Left ventricle myocardium inferior (tissue), 1 donor: ENCODE measurements at regions not wholly inside any gene's neighbourhood (a gene's known extent, or its start where the extent isn't known, plus 50 kb on each side); places are given as distances from the start of the nearest gene placed in this dataset.

Experiments
- DNase-seq: peaks from one replicate; pipeline ENCODE4 v3.0.0-alpha.2; 2020
- H3K27ac ChIP-seq: fragments of 200-600 bp; replicated peaks from 2 replicates; pipeline ENCODE4 v1.8.0; 2021
- H3K27me3 ChIP-seq: fragments of 200-600 bp; 2 replicates; pipeline ENCODE4 v1.8.0; 2021; ENCODE audit warnings: low read depth
- H3K36me3 ChIP-seq: fragments of 200-600 bp; 2 replicates; pipeline ENCODE4 v1.8.0; 2021
- H3K4me1 ChIP-seq: fragments of 200-600 bp; 2 replicates; pipeline ENCODE4 v1.8.0; 2021
- H3K4me3 ChIP-seq: fragments of 200-600 bp; 2 replicates; pipeline ENCODE4 v1.8.0; 2021; ENCODE audit warnings: mild to moderate bottlenecking, moderate library complexity
- H3K9me3 ChIP-seq: fragments of 200-600 bp; replicated peaks from 2 replicates; pipeline ENCODE4 v1.8.0; 2021
- intact Hi-C: fragments of 100-400 bp; cut with micrococcal nuclease; formaldehyde crosslinking; loops from one replicate; pipeline ENCODE4 v1.11.0; 2022
- TF ChIP-seq, protein P1 (sequence below): fragments of 200-600 bp; IDR thresholded peaks from 2 replicates; pipeline ENCODE4 v1.8.0; 2021; ENCODE audit warnings: antibody characterized with exemption, mild to moderate bottlenecking, borderline replicate concordance
- donor health status: DM: no; HTN: yes; CAD: no; lungs with severe emphysema.

DNA sequence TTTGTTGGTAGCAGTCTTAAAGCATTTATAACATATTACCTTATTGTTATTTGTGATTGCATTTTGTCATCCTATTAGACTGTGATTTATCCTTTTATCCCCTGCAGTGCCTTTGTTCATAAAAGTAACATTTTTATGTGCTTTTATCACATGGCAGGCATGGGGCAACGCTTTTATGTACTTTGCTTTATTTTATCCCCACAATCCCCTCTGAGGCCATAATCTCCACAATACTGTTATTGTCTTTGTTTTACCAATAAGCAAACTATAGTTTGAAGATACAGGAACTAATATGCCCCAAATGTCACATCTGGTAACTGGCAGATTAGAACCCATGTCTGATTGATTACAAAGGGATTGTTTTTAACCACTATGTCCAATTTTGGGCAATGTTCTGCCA is 613.5 kb downstream of the REEP3 start:
- Histone ChIP-seq H3K9me3 (no peaks in the 10 kb centered on the region), H3K4me1 (no peaks in the 10 kb centered on the region), H3K36me3 (no peaks in the 10 kb centered on the region), H3K27me3 (no peaks in the 10 kb centered on the region), H3K27ac (no peak overlapping the region), H3K4me3 (no peak overlapping the region)
- intact Hi-C loops = no loop called here
- no peak for DNase-seq
- TF ChIP-seq, protein P1, sequence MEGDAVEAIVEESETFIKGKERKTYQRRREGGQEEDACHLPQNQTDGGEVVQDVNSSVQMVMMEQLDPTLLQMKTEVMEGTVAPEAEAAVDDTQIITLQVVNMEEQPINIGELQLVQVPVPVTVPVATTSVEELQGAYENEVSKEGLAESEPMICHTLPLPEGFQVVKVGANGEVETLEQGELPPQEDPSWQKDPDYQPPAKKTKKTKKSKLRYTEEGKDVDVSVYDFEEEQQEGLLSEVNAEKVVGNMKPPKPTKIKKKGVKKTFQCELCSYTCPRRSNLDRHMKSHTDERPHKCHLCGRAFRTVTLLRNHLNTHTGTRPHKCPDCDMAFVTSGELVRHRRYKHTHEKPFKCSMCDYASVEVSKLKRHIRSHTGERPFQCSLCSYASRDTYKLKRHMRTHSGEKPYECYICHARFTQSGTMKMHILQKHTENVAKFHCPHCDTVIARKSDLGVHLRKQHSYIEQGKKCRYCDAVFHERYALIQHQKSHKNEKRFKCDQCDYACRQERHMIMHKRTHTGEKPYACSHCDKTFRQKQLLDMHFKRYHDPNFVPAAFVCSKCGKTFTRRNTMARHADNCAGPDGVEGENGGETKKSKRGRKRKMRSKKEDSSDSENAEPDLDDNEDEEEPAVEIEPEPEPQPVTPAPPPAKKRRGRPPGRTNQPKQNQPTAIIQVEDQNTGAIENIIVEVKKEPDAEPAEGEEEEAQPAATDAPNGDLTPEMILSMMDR = no peak

DNA sequence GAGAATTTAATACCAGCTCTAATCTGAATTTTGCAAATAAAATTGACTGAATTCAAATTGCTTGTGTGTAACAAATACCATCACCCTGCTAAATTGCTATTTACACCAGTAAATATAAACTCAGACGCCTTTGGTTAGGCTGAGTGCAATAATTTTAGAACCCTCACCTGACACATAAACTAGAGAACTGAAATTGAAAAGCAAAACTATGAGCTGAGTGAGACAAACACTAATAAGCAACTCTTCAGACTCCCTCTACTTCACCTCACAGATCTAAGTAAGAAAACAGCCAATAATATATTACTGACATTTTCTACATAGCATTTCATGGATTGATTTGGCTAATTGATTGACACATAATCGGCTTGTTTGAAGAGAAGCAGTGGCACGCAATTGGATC is 621.2 kb downstream of the REEP3 start:
- no peaks in the 10 kb centered on the region for H3K27me3 ChIP-seq
- intact Hi-C loops = no loop called here
- H3K27ac ChIP-seq = no peak overlapping the region
- H3K36me3 ChIP-seq = no peaks in the 10 kb centered on the region
- TF ChIP-seq, protein P1 = no peak
- no peaks in the 10 kb centered on the region for H3K4me1 ChIP-seq
- peaks cover 6% of the 10 kb centered on the region for H3K9me3 ChIP-seq
- DNase-seq = no peak
- H3K4me3 ChIP-seq = no peak overlapping the region

DNA sequence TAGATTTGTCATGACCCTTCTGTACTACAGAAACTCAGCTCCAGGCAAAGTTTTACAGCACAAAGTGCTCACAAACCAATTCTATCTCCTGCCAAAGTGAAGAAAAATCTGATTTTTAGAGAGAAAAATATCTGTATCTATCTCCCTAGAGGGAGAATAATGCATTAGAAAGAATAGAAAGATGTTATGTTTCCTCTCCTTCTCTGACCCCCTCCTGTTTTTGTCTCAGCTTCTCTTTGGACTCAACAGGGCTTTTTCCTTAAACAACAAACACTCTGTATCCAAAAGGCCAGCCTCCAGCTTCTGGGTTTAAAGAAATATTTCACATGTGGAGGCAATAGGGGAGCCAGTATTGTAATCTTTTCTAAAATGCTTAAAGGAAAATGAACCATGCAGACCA is 627.4 kb downstream of the REEP3 start:
- TF ChIP-seq, protein P1 = no peak
- intact Hi-C loops = no loop called here
- Histone ChIP-seq H3K27ac (no peak overlapping the region), H3K9me3 (peaks cover 10% of the 10 kb centered on the region), H3K4me3 (no peak overlapping the region), H3K27me3 (no peaks in the 10 kb centered on the region), H3K36me3 (no peaks in the 10 kb centered on the region), H3K4me1 (no peaks in the 10 kb centered on the region)
- DNase-seq = no peak

DNA sequence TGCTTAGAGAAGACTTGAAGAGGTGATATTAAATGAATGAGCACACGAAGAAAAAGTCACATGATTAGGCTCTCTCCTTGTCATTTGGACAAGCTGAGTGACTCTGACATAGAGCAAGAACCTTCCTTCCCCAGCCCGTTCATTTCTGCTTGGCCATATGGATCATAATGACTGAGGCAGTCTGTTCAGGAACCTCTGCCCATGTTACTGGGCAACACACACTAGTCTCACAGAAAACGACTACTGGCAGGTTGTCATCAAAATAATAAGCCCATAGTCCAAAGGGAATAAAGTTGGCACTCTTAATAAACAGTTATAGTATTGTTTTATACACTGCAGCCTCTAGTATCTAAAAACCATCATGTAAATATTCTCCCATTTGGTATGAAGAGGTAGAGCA is 635.0 kb downstream of the REEP3 start:
- TF ChIP-seq, protein P1 = no peak
- Histone ChIP-seq H3K27ac (no peak overlapping the region), H3K36me3 (no peaks in the 10 kb centered on the region), H3K4me3 (no peak overlapping the region), H3K27me3 (no peaks in the 10 kb centered on the region), H3K4me1 (no peaks in the 10 kb centered on the region), H3K9me3 (peaks cover 9% of the 10 kb centered on the region)
- no peak for DNase-seq
- intact Hi-C loops = no loop called here

DNA sequence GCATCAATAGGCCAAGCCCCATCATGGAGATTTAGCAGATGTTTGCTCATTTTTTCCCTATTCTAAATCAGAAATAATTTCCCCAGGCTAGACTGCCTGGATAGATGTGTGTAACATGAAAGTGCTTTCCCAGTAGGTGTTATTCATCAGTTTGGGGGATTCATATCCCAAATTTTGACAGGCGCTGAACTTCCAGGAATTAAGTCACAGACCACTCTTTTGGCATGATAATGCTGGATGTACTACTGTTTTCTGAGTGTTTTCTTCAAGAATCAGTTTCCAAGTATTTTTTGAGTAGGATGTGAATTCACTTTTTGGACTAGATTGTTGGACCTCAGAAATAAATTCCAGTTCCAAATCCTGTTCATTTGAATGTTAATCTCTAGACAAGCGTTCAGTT is 637.4 kb downstream of the REEP3 start:
- no peak overlapping the region for H3K27ac ChIP-seq
- TF ChIP-seq, protein P1 = no peak
- H3K4me1 ChIP-seq = no peaks in the 10 kb centered on the region
- no peaks in the 10 kb centered on the region for H3K27me3 ChIP-seq
- no peak for DNase-seq
- intact Hi-C loops = no loop called here
- H3K9me3 ChIP-seq = peaks cover 5% of the 10 kb centered on the region
- H3K4me3 ChIP-seq = no peak overlapping the region
- no peaks in the 10 kb centered on the region for H3K36me3 ChIP-seq
